ENCODE measurements at regions not wholly inside any gene's neighbourhood (a gene's known extent, or its start where the extent isn't known, plus 50 kb on each side); places are given as distances from the start of the nearest gene placed in this dataset.

GRCh38 chr4:126037231-126037630, 722.5 kb downstream of the FAT4 start:
- TF ChIP-seq GATA2 (IDR thresholded peaks at IDR 0.05; ENCODE audit: low read depth, low read length) = no peak
- TF ChIP-seq GATA3 (IDR thresholded peaks at IDR 0.05; ENCODE audit: low read depth, low read length) = no peak

All from SH-SY5Y (cell line).